SJCRH30 (cell line): ENCODE measurements at regions not wholly inside any gene's neighbourhood (a gene's known extent, or its start where the extent isn't known, plus 50 kb on each side); places are given as distances from the start of the nearest gene placed in this dataset.
"Not testable (repeated sequence)": the region's sequence is repeated elsewhere in the genome, so short reads cannot be mapped to it uniquely, and the experiment has no call there.

Experiments
- DNase-seq, 2 experiments: peaks; one replicate each; pipeline ENCODE4 v3.0.0-alpha.2; 2015 to 2020
- H3K27ac ChIP-seq: fragments of 250-450 bp; sonication (Bioruptor Pico); 2 replicates; pipeline ENCODE4 v1.5.1; 2020; ENCODE audit warnings: mild to moderate bottlenecking, moderate library complexity
- H3K27me3 ChIP-seq: fragments of 250-450 bp; sonication (Bioruptor Pico); 2 replicates; pipeline ENCODE4 v1.5.1; 2020; ENCODE audit warnings: mild to moderate bottlenecking, moderate library complexity
- H3K36me3 ChIP-seq: fragments of 250-450 bp; sonication (Bioruptor Pico); 2 replicates; pipeline ENCODE4 v1.5.1; 2020; ENCODE audit warnings: mild to moderate bottlenecking, moderate library complexity
- H3K4me1 ChIP-seq: fragments of 250-450 bp; sonication (Bioruptor Pico); 2 replicates; pipeline ENCODE4 v1.5.1; 2020; ENCODE audit warnings: mild to moderate bottlenecking, moderate library complexity
- H3K4me3 ChIP-seq: fragments of 250-450 bp; sonication (Bioruptor Pico); 2 replicates; pipeline ENCODE4 v1.5.1; 2020; ENCODE audit warnings: mild to moderate bottlenecking, moderate library complexity
- H3K9me3 ChIP-seq: fragments of 250-450 bp; sonication (Bioruptor Pico); replicated peaks from 2 replicates; pipeline ENCODE4 v1.5.1; 2020; ENCODE audit warnings: mild to moderate bottlenecking, moderate library complexity

GRCh38 chr9:29628856-29629255, 2055.6 kb upstream of the C9orf72 start:
- H3K9me3 ChIP-seq, H3K4me3 ChIP-seq, H3K27me3 ChIP-seq, H3K36me3 ChIP-seq, H3K4me1 ChIP-seq, H3K27ac ChIP-seq, DNase-seq: not testable (repeated sequence)

GRCh38 chr9:29637471-29638237, 2064.4 kb upstream of the C9orf72 start:
- H3K27ac ChIP-seq = no peak overlapping the region
- H3K27me3 ChIP-seq = no peaks in the 10 kb centered on the region
- H3K36me3 ChIP-seq = no peaks in the 10 kb centered on the region
- no peaks in the 10 kb centered on the region for H3K9me3 ChIP-seq
- H3K4me3 ChIP-seq = no peak overlapping the region
- no peaks in the 10 kb centered on the region for H3K4me1 ChIP-seq
- DNase-seq = no peak

GRCh38 chr9:29640507-29640906, 2067.2 kb upstream of the C9orf72 start:
- Histone ChIP-seq H3K4me3 (no peak overlapping the region), H3K9me3 (no peaks in the 10 kb centered on the region), H3K4me1 (no peaks in the 10 kb centered on the region), H3K27me3 (no peaks in the 10 kb centered on the region), H3K27ac (no peak overlapping the region), H3K36me3 (no peaks in the 10 kb centered on the region)
- DNase-seq = no peak

GRCh38 chr9:29644514-29644913, 2071.2 kb upstream of the C9orf72 start:
- Histone ChIP-seq H3K9me3 (no peaks in the 10 kb centered on the region), H3K27me3 (no peaks in the 10 kb centered on the region), H3K36me3 (no peaks in the 10 kb centered on the region), H3K4me1 (peaks cover 9% of the 10 kb centered on the region), H3K27ac (no peak overlapping the region), H3K4me3 (no peak overlapping the region)
- DNase-seq = no peak

- Histone ChIP-seq H3K27me3 (no peaks in the 10 kb centered on the region), H3K27ac (no peak overlapping the region), H3K9me3 (no peaks in the 10 kb centered on the region), H3K4me3 (no peak overlapping the region), H3K4me1 (peaks cover 9% of the 10 kb centered on the region), H3K36me3 (no peaks in the 10 kb centered on the region)
- DNase-seq = peak; percentile 27 to 58
Observed at GRCh38 chr9:29647451-29647850, 2074.2 kb upstream of the C9orf72 start.

GRCh38 chr9:29648132-29648531, 2074.9 kb upstream of the C9orf72 start:
- no peak for DNase-seq
- Histone ChIP-seq H3K4me3 (no peak overlapping the region), H3K4me1 (peaks cover 9% of the 10 kb centered on the region), H3K9me3 (no peaks in the 10 kb centered on the region), H3K27ac (no peak overlapping the region), H3K27me3 (no peaks in the 10 kb centered on the region), H3K36me3 (no peaks in the 10 kb centered on the region)

GRCh38 chr9:29648601-29649000, 2075.3 kb upstream of the C9orf72 start:
- no peaks in the 10 kb centered on the region for H3K9me3 ChIP-seq

GRCh38 chr9:29656641-29657406, 2083.5 kb upstream of the C9orf72 start:
- no peak for DNase-seq
- H3K4me3 ChIP-seq = no peak overlapping the region
- H3K4me1 ChIP-seq = peaks cover 23% of the 10 kb centered on the region
- peak overlapping the region; percentile 58; the same call in 1 of the 2 replicates for H3K27ac ChIP-seq
- no peaks in the 10 kb centered on the region for H3K9me3 ChIP-seq
- H3K36me3 ChIP-seq = no peaks in the 10 kb centered on the region
- H3K27me3 ChIP-seq = no peaks in the 10 kb centered on the region

More at GRCh38 chr9:29648601-29649000, 2075.3 kb upstream of the C9orf72 start:
- no peak overlapping the region for H3K4me3 ChIP-seq
- no peak overlapping the region for H3K27ac ChIP-seq
- no peaks in the 10 kb centered on the region for H3K36me3 ChIP-seq
- no peaks in the 10 kb centered on the region for H3K27me3 ChIP-seq
- no peak for DNase-seq
- peaks cover 9% of the 10 kb centered on the region for H3K4me1 ChIP-seq

GRCh38 chr9:29657821-29658220, 2084.5 kb upstream of the C9orf72 start:
- H3K27ac ChIP-seq = peak overlapping the region; percentile 58
- H3K4me1 ChIP-seq = peaks cover 23% of the 10 kb centered on the region
- no peak overlapping the region for H3K4me3 ChIP-seq
- H3K36me3 ChIP-seq = no peaks in the 10 kb centered on the region
- no peaks in the 10 kb centered on the region for H3K9me3 ChIP-seq
- DNase-seq = peak; percentile 70 to 76
- no peaks in the 10 kb centered on the region for H3K27me3 ChIP-seq

GRCh38 chr9:29659014-29659413, 2085.7 kb upstream of the C9orf72 start:
- peak overlapping the region; percentile 58 for H3K27ac ChIP-seq
- H3K4me3 ChIP-seq = no peak overlapping the region
- peaks cover 23% of the 10 kb centered on the region for H3K4me1 ChIP-seq
- H3K36me3 ChIP-seq = no peaks in the 10 kb centered on the region
- DNase-seq = no peak
- H3K9me3 ChIP-seq = no peaks in the 10 kb centered on the region
- H3K27me3 ChIP-seq = no peaks in the 10 kb centered on the region

GRCh38 chr9:29659736-29660135, 2086.5 kb upstream of the C9orf72 start:
- Histone ChIP-seq H3K4me3 (no peak overlapping the region), H3K36me3 (no peaks in the 10 kb centered on the region), H3K9me3 (no peaks in the 10 kb centered on the region), H3K27me3 (no peaks in the 10 kb centered on the region), H3K4me1 (peaks cover 23% of the 10 kb centered on the region), H3K27ac (peak overlapping the region; percentile 58)
- peak; percentile 29 to 58 for DNase-seq

- H3K4me1 ChIP-seq = no peaks in the 10 kb centered on the region
- H3K27ac ChIP-seq = no peak overlapping the region
- H3K27me3 ChIP-seq = no peaks in the 10 kb centered on the region
- H3K36me3 ChIP-seq = no peaks in the 10 kb centered on the region
- DNase-seq = no peak
- H3K9me3 ChIP-seq = no peaks in the 10 kb centered on the region
- no peak overlapping the region for H3K4me3 ChIP-seq
Observed at GRCh38 chr9:29668732-29669131, 2095.5 kb upstream of the C9orf72 start.

- Histone ChIP-seq H3K27ac (no peak overlapping the region), H3K36me3 (no peaks in the 10 kb centered on the region), H3K4me1 (no peaks in the 10 kb centered on the region), H3K9me3 (no peaks in the 10 kb centered on the region), H3K4me3 (no peak overlapping the region), H3K27me3 (no peaks in the 10 kb centered on the region)
- DNase-seq = no peak
Observed at GRCh38 chr9:29669613-29670012, 2096.3 kb upstream of the C9orf72 start.

GRCh38 chr9:29685531-29685930, 2112.2 kb upstream of the C9orf72 start:
- Histone ChIP-seq H3K9me3 (no peaks in the 10 kb centered on the region), H3K4me3 (no peak overlapping the region)

GRCh38 chr9:29691145-29691544, 2117.9 kb upstream of the C9orf72 start:
- DNase-seq = no peak
- no peak overlapping the region for H3K4me3 ChIP-seq

More at GRCh38 chr9:29685531-29685930, 2112.2 kb upstream of the C9orf72 start:
- no peak overlapping the region for H3K27ac ChIP-seq
- H3K4me1 ChIP-seq = no peaks in the 10 kb centered on the region
- H3K36me3 ChIP-seq = no peaks in the 10 kb centered on the region
- no peak for DNase-seq
- no peaks in the 10 kb centered on the region for H3K27me3 ChIP-seq

More at GRCh38 chr9:29691145-29691544, 2117.9 kb upstream of the C9orf72 start:
- Histone ChIP-seq H3K27ac (no peak overlapping the region), H3K36me3 (no peaks in the 10 kb centered on the region), H3K9me3 (no peaks in the 10 kb centered on the region), H3K4me1 (no peaks in the 10 kb centered on the region), H3K27me3 (no peaks in the 10 kb centered on the region)
